ENCODE measurements at regions not wholly inside any gene's neighbourhood (a gene's known extent, or its start where the extent isn't known, plus 50 kb on each side); places are given as distances from the start of the nearest gene placed in this dataset.

- no peak for TF ChIP-seq CTCF (conservative IDR thresholded peaks at IDR 0.05; ENCODE audit: low read depth in 2 of 2)
- TF ChIP-seq EZH2phosphoT487 (IDR thresholded peaks at IDR 0.05; ENCODE audit: unreplicated experiment): no peak
- no peak for TF ChIP-seq POLR2AphosphoS5 (IDR thresholded peaks at IDR 0.05; ENCODE audit: low read depth)
- TF ChIP-seq ZNF114 (CRISPR knock-in tag; IDR thresholded peaks at IDR 0.05): no peak
- TF ChIP-seq CREB1 (CRISPR knock-in tag; IDR thresholded peaks at IDR 0.05; ENCODE audit: low read depth): no peak
- no peak for TF ChIP-seq REST (IDR thresholded peaks at IDR 0.05; ENCODE audit: unreplicated experiment)
- no peak for TF ChIP-seq JUNB (IDR thresholded peaks at IDR 0.05; ENCODE audit: unreplicated experiment)
- no peak for TF ChIP-seq EZH2 (IDR thresholded peaks at IDR 0.05; ENCODE audit: low read depth, unreplicated experiment)
- TF ChIP-seq STAT1 (IDR thresholded peaks at IDR 0.05; ENCODE audit: unreplicated experiment): no peak
- TF ChIP-seq NANOG (IDR thresholded peaks at IDR 0.05; ENCODE audit: borderline replicate concordance): no peak
- no peak for TF ChIP-seq ZNF331 (CRISPR knock-in tag; IDR thresholded peaks at IDR 0.05; ENCODE audit: low read depth)
Observed at GRCh38 chr12:66859751-66860440, 181.0 kb upstream of the GRIP1 start.
